ENCODE measurements at regions not wholly inside any gene's neighbourhood (a gene's known extent, or its start where the extent isn't known, plus 50 kb on each side); places are given as distances from the start of the nearest gene placed in this dataset.

DNA sequence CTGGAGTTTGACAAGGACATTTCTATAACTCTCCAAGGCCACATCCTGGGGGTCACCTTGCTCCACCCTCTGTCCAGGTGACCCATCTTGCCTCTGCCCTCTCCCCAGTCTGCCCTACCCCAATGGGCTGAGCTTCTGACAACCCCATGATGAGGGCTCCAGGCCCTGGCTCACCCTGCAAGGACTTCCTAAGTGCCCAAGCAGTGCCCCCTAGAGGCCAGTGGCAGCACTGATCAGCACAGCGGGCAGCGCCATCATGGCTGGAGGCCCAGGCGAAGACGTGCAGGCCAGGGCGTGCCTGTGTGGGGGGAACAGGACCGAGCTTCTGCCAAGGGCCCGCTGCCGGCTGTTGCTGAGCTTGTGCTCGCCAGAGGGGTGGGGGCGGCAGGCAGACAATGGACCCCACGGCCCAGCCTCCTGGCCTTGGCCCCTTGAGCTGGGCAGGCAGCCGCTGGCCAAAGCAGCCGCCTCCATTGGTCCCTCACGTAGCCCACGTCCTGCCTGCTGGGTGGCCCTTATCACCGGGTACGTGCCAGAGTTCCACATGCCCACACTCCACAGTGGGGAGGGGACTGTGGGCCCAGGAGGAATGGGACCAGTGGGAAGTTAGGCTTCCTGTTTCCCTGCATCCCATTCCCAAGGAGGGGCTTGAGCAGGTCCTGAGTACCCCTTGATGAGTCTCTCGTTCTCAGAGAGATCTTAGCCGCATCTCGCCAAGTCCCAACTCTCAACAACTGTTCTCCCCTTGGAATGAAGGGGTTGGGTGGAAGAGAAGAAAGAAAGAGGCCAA, 64.3 kb downstream of the MRPL14 start:
- Histone ChIP-seq H3K4me1 (ENCODE audit: insufficient read depth, low read length) (no peaks in the 10 kb centered on the region; the same call in 1 of the 2 replicates), H3K27ac (ENCODE audit: low read depth, low read length) (no peak overlapping the region), H3K4me3 (ENCODE audit: low read length) (no peak overlapping the region), H3K9ac (ENCODE audit: low read depth, low read length) (no peak overlapping the region), H3K9me3 (ENCODE audit: insufficient read depth, low read depth, low read length) (no peaks in the 10 kb centered on the region; the same call in 1 of the 2 replicates), H3K36me3 (ENCODE audit: insufficient read depth, low read length) (no peaks in the 10 kb centered on the region), H3K27me3 (ENCODE audit: insufficient read depth, low read length) (no peaks in the 10 kb centered on the region)
- WGBS: 87% methylated on average over 20 of the region's 20 CpGs

- Histone ChIP-seq H3K9me3 (ENCODE audit: insufficient read depth, low read depth, low read length) (no peaks in the 10 kb centered on the region; the same call in 1 of the 2 replicates), H3K27me3 (ENCODE audit: insufficient read depth, low read length) (no peaks in the 10 kb centered on the region), H3K9ac (ENCODE audit: low read depth, low read length) (no peak overlapping the region), H3K4me1 (ENCODE audit: insufficient read depth, low read length) (no peaks in the 10 kb centered on the region), H3K27ac (ENCODE audit: low read depth, low read length) (no peak overlapping the region), H3K4me3 (ENCODE audit: low read length) (no peak overlapping the region), H3K36me3 (ENCODE audit: insufficient read depth, low read length) (no peaks in the 10 kb centered on the region)
- WGBS: 92% methylated on average over 3 of the region's 3 CpGs
Measured at GRCh38 chr6:44062105-44062770, 65.0 kb downstream of the MRPL14 start.

DNA sequence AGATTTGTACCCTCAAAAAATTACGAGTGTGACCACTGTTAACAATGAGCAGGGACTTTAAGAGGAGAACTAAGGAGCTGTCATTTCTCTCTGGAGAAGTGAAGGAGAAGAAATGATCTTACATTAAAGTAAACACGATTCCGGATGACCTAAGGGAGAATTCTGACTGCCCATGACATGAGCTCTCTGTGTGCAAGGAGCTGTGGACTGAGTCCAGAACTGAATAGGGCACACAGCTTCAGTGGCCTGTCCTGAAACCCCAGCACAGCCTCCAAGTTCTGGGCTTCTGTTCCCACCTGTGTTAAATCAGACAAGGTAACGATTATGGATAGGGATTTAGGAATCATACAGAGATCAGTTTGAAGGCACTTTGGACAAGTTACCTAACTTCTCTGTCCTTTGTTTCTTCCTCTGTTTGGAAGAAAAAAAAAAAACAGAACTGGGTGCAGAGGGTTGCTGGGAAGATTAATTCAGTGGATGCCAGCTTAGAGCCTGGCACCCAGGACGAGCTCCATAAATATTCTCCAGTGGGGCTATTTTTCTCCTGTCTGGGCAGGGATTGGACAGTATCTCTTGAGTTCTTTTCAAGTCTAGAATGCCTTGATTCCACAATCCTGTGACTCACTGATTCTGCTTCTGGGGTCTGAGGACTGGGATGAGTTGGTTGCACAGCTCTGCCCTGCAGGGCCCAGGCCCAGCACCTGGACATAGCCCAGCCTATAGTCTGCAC, 65.7 kb downstream of the MRPL14 start:
- 93% methylated on average over 5 of the region's 5 CpGs for WGBS
- H3K36me3 ChIP-seq (ENCODE audit: insufficient read depth, low read length): no peaks in the 10 kb centered on the region
- H3K27me3 ChIP-seq (ENCODE audit: insufficient read depth, low read length): no peaks in the 10 kb centered on the region
- H3K4me3 ChIP-seq (ENCODE audit: low read length): no peak overlapping the region
- H3K4me1 ChIP-seq (ENCODE audit: insufficient read depth, low read length): no peaks in the 10 kb centered on the region
- H3K9ac ChIP-seq (ENCODE audit: low read depth, low read length): no peak overlapping the region
- no peak overlapping the region for H3K27ac ChIP-seq (ENCODE audit: low read depth, low read length)
- no peaks in the 10 kb centered on the region; the same call in 1 of the 2 replicates for H3K9me3 ChIP-seq (ENCODE audit: insufficient read depth, low read depth, low read length)

DNA sequence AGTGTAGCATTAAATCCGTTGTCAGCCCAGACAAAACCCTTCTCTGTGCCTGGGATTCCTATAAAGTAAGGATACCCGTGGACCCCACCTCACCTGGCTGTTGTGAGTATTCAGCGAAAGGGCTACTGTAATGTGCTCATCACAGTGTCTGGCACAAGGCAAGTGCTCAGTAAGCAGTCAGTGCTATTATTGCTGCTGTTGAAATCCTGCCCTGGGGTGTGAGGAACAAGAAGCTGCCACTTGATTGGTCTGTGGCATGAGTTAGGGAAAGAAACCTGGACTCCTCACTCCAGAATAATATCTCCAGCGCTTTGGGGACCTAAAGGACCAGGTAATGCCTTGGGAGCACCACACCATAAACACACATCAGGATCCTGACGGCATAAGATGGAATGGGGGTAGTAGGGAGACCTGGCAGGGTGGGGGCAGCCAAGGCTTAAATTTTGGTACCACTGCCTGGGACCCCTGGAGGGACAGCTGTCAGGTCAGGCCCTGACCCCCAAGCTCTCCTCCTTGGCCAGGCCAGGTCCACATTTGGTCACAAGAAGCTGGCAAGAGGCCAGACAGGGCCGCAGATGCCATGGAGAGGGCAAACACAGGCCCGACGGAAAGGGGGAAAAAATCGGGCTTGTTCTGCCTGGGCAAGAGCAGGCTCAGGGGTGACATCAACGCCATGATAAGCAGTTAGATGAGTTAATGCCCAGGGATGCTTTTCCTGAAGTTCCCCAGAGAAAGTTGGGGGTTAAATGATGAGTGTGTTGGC, 66.5 kb downstream of the MRPL14 start:
- H3K4me1 ChIP-seq (ENCODE audit: insufficient read depth, low read length): no peaks in the 10 kb centered on the region
- no peaks in the 10 kb centered on the region; the same call in 1 of the 2 replicates for H3K9me3 ChIP-seq (ENCODE audit: insufficient read depth, low read depth, low read length)
- no peaks in the 10 kb centered on the region for H3K36me3 ChIP-seq (ENCODE audit: insufficient read depth, low read length)
- no peaks in the 10 kb centered on the region for H3K27me3 ChIP-seq (ENCODE audit: insufficient read depth, low read length)
- no peak overlapping the region for H3K4me3 ChIP-seq (ENCODE audit: low read length)
- no peak overlapping the region for H3K9ac ChIP-seq (ENCODE audit: low read depth, low read length)
- WGBS: 92% methylated on average over 10 of the region's 10 CpGs
- H3K27ac ChIP-seq (ENCODE audit: low read depth, low read length): no peak overlapping the region

DNA sequence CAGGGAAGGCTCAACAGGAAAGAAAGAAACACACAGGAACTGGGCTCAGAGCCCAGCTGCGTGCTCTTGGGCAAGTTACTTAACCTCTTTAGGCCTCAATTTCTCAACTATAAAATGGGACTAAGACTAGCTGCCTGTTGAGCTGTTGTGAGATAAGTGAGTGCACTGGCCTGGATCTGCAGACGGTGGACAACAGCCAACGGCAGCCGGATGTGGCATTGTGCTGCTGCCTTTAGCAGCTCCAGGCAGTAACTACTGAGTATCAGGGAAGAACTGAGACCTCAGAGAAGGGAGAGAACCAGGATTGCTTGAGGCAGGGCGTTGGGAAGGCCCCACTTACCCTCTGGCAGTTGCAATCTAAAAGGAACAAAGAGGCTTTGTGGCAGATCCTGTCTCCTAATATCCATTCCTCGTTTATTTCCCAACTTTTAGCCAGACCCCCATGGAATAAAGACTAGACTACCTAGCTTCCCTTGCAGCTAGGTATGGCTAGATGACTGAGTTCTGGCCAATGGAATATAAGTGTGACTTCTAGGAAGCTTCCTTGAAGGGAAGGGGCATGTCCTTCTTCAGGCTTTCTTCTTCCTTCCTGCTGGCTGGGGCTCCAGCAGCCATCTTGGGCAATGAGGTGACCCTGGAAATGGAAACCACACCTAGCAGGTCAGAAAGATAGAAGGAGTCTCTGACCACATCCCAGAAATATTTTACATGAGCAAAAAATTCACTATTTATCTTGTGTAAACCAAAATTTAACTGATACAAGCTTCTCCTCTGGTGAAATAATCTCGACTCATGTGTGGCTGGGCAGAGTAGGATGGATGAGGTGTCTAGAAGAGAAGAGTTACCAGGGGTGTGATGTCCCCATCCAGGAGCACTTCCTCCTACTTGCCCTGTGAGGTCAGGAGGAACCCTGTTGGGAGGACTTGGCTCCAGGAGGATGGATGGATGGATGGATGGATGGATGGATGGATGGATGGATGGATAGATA, 67.6 kb downstream of the MRPL14 start:
- Histone ChIP-seq H3K4me1 (ENCODE audit: insufficient read depth, low read length) (peaks cover 1% of the 10 kb centered on the region; the same call in 1 of the 2 replicates), H3K9me3 (ENCODE audit: insufficient read depth, low read depth, low read length) (no peaks in the 10 kb centered on the region; the same call in 1 of the 2 replicates), H3K4me3 (ENCODE audit: low read length) (no peak overlapping the region), H3K9ac (ENCODE audit: low read depth, low read length) (no peak overlapping the region), H3K27me3 (ENCODE audit: insufficient read depth, low read length) (no peaks in the 10 kb centered on the region), H3K36me3 (ENCODE audit: insufficient read depth, low read length) (no peaks in the 10 kb centered on the region), H3K27ac (ENCODE audit: low read depth, low read length) (no peak overlapping the region)
- 89% methylated on average over 7 of the region's 7 CpGs for WGBS

DNA sequence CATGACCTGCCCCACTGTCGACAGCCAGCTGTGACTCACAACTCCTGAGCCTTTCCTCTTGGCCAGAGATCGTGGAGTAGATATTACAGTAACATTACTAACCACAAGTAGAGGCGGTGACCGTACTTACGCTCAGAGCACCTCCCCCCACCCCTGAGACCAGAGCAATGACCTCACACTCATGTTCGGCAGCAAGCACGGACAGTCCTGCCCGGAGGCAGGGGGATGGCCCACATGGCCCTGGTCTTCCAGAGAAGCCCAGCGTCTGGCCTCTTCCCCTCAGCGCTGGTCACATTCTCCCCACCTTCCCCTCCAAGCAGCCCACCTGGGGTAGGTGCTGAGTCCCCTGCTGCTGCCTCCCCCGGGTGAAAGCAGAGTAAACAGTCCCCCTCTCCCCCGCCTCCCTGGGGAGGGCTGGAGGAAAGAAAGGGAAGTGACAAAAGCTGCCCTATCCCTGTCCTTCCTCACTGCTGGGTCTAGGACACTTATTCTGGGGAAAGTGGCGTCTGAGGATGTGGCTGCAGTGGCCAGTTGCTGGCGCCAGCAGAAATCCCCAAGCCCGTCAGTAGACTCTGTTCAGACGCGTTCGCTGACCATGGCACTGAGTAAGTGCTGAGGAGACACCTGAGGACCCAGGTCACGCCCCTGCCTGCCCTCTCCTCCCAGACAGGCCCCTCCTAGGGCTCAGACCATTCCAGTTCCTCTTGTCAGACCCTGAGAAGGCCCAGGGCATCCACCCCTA, 68.5 kb downstream of the MRPL14 start:
- Histone ChIP-seq H3K4me1 (ENCODE audit: insufficient read depth, low read length) (peaks cover 6% of the 10 kb centered on the region; the same call in 1 of the 2 replicates), H3K9ac (ENCODE audit: low read depth, low read length) (no peak overlapping the region), H3K36me3 (ENCODE audit: insufficient read depth, low read length) (no peaks in the 10 kb centered on the region), H3K27ac (ENCODE audit: low read depth, low read length) (no peak overlapping the region), H3K4me3 (ENCODE audit: low read length) (no peak overlapping the region), H3K27me3 (ENCODE audit: insufficient read depth, low read length) (no peaks in the 10 kb centered on the region), H3K9me3 (ENCODE audit: insufficient read depth, low read depth, low read length) (no peaks in the 10 kb centered on the region; the same call in 1 of the 2 replicates)
- WGBS: 73% methylated on average over 18 of the region's 19 CpGs

DNA sequence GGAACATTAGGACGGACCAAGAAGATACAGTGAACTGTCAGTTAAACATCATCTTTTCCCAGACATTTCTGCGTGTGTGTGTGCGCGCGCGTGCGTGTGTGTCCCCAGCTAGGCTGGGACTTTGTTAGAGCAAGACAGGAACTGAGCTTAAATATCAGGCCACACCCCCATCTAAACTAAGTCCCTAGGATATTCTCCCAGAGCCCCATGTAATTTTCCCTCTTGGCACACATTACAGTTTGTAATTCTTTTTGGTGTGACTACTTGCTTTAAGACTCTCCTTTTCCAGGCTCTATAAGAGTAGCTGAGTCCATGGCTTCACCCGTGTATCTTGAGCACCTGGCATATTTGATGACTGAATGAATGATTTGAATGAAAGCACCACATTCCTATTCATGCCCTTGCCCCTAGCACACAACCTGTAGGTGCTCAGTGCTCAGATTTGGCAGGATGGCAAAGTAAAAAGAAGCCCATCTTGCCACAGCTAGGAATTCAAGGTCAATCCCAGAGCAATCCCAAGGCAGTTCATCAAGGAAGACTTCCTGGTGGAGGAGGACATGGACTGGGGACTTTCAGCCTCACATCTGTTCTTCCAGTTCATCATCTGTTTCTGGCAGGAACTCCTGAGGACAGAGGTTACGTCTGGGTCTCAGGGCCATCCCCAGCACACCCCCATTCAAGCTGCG, 69.2 kb downstream of the MRPL14 start:
- peaks cover 6% of the 10 kb centered on the region; the same call in 1 of the 2 replicates for H3K4me1 ChIP-seq (ENCODE audit: insufficient read depth, low read length)

DNA sequence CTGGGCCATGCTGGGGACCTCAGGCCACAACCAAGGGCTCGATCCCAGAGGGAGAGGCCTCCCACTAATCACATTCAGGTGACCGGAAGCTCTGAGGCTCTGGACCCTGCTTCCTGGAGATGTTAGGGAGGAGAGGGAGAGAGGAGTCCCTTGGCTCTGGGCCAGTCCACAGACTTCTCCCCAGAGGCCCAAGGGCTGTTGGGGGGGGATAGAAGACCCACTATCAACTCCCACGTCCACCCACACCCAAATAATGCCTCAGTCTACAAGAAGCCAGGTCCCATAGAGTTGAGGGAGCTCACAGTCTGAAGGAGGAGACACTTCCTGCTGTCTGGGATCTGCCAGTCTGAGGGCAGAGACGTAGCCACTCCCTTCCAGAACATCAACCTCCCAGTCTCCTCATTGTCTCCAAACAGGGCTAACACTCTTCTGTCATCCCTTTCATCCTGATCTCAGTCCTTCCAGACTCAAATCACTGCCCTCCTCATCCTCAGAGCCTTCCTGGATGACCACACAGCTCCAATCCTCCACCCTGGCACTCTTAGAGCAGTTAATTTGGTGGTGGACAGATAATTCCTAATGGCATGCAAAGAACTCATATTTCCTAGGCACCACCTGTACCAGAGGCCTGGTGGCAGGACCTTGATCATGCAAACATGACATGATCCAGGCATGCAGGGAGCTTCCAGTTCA, 69.9 kb downstream of the MRPL14 start:
- no peak overlapping the region for H3K9ac ChIP-seq (ENCODE audit: low read depth, low read length)
- H3K27ac ChIP-seq (ENCODE audit: low read depth, low read length): no peak overlapping the region
- peaks cover 6% of the 10 kb centered on the region; the same call in 1 of the 2 replicates for H3K4me1 ChIP-seq (ENCODE audit: insufficient read depth, low read length)
- WGBS: 91% methylated on average over 2 of the region's 4 CpGs
- no peak overlapping the region for H3K4me3 ChIP-seq (ENCODE audit: low read length)
- H3K9me3 ChIP-seq (ENCODE audit: insufficient read depth, low read depth, low read length): no peaks in the 10 kb centered on the region; the same call in 1 of the 2 replicates
- H3K27me3 ChIP-seq (ENCODE audit: insufficient read depth, low read length): no peaks in the 10 kb centered on the region
- no peaks in the 10 kb centered on the region for H3K36me3 ChIP-seq (ENCODE audit: insufficient read depth, low read length)

More for the DNA sequence above, 69.2 kb downstream of the MRPL14 start:
- Histone ChIP-seq H3K27me3 (ENCODE audit: insufficient read depth, low read length) (no peaks in the 10 kb centered on the region), H3K9ac (ENCODE audit: low read depth, low read length) (no peak overlapping the region), H3K27ac (ENCODE audit: low read depth, low read length) (no peak overlapping the region), H3K4me3 (ENCODE audit: low read length) (no peak overlapping the region), H3K9me3 (ENCODE audit: insufficient read depth, low read depth, low read length) (no peaks in the 10 kb centered on the region; the same call in 1 of the 2 replicates), H3K36me3 (ENCODE audit: insufficient read depth, low read length) (no peaks in the 10 kb centered on the region)
- 92% methylated on average over 10 of the region's 10 CpGs for WGBS
